Gastrocnemius medialis (tissue), 4 donors: ENCODE measurements at regions not wholly inside any gene's neighbourhood (a gene's known extent, or its start where the extent isn't known, plus 50 kb on each side); places are given as distances from the start of the nearest gene placed in this dataset.

Experiments used
- CTCF ChIP-seq, 5 experiments: fragments of 450-650 bp in 3 of 5; fragments of 200-600 bp in 2 of 5; sonication (generic) in 2 of 5; IDR thresholded peaks in 4 of 5; conservative IDR thresholded peaks in 1 of 5; 1 replicate in 4 of 5; 2 replicates in 1 of 5; pipeline ENCODE4 v1.5.1; 2016 to 2019; ENCODE audit warnings: antibody characterized with exemption in 5 of 5, mild to moderate bottlenecking in 3 of 5, moderate library complexity in 3 of 5
- POLR2A ChIP-seq, 2 donors: fragments of 450-650 bp; IDR thresholded peaks; one replicate each; pipeline ENCODE4 v1.6.1; 2017; ENCODE audit warnings: antibody characterized with exemption in 2 of 2, mild to moderate bottlenecking in 2 of 2, moderate library complexity in 2 of 2

- TF ChIP-seq CTCF (IDR thresholded peaks at IDR 0.05 in 4 of 5, conservative IDR thresholded peaks at IDR 0.05 in 1 of 5) (no peak), POLR2A (IDR thresholded peaks at IDR 0.05) (no peak)
Observed at GRCh38 chr3:30548600-30548999, 57.8 kb upstream of the TGFBR2 start.
